ENCODE measurements at regions not wholly inside any gene's neighbourhood (a gene's known extent, or its start where the extent isn't known, plus 50 kb on each side); places are given as distances from the start of the nearest gene placed in this dataset.

GRCh38 chr21:16509476-16509875, 779.7 kb downstream of the USP25 start:
- DNase-seq (no peak), ATAC-seq (no peak)
- ChIA-PET POLR2A (no interaction called here), CTCF (no interaction called here)
- H3K4me3 Mint-ChIP-seq: no peak overlapping the region
- TF ChIP-seq CTCF (IDR thresholded peaks at IDR 0.05): no peak
- no peaks in the 10 kb centered on the region for H3K36me3 Mint-ChIP-seq (ENCODE audit: low read depth)
- intact Hi-C loops (cut with micrococcal nuclease): no loop called here
- no peak overlapping the region for H3K27ac Mint-ChIP-seq
- no peaks in the 10 kb centered on the region for H3K4me1 Mint-ChIP-seq (ENCODE audit: low read depth)
- peaks cover 5% of the 10 kb centered on the region for H3K9me3 Mint-ChIP-seq
- H3K27me3 Mint-ChIP-seq: no peaks in the 10 kb centered on the region

- no peak for ATAC-seq
- Mint-ChIP-seq H3K4me3 (no peak overlapping the region), H3K4me1 (ENCODE audit: low read depth) (no peaks in the 10 kb centered on the region), H3K9me3 (peaks cover 3% of the 10 kb centered on the region), H3K36me3 (ENCODE audit: low read depth) (no peaks in the 10 kb centered on the region), H3K27ac (no peak overlapping the region), H3K27me3 (no peaks in the 10 kb centered on the region)
- no peak for TF ChIP-seq CTCF (IDR thresholded peaks at IDR 0.05)
- DNase-seq: no peak
- ChIA-PET POLR2A (no interaction called here), CTCF (no interaction called here)
- intact Hi-C loops (cut with micrococcal nuclease): no loop called here
Measured at GRCh38 chr21:16514316-16514715, 784.5 kb downstream of the USP25 start.

GRCh38 chr21:16517383-16517782, 787.6 kb downstream of the USP25 start:
- Mint-ChIP-seq H3K4me1 (ENCODE audit: low read depth) (no peaks in the 10 kb centered on the region), H3K27me3 (no peaks in the 10 kb centered on the region), H3K27ac (no peak overlapping the region), H3K9me3 (no peaks in the 10 kb centered on the region), H3K4me3 (no peak overlapping the region), H3K36me3 (ENCODE audit: low read depth) (no peaks in the 10 kb centered on the region)
- ChIA-PET POLR2A (no interaction called here), CTCF (no interaction called here)
- ATAC-seq (no peak), DNase-seq (no peak)
- TF ChIP-seq CTCF (IDR thresholded peaks at IDR 0.05): no peak
- intact Hi-C loops (cut with micrococcal nuclease): no loop called here

GRCh38 chr21:16519036-16519435, 789.3 kb downstream of the USP25 start:
- no peaks in the 10 kb centered on the region for H3K27me3 Mint-ChIP-seq
- TF ChIP-seq CTCF (IDR thresholded peaks at IDR 0.05): no peak
- H3K4me1 Mint-ChIP-seq (ENCODE audit: low read depth): no peaks in the 10 kb centered on the region
- intact Hi-C loops (cut with micrococcal nuclease): no loop called here
- no peak overlapping the region for H3K27ac Mint-ChIP-seq
- ChIA-PET POLR2A (no interaction called here), CTCF (no interaction called here)
- H3K9me3 Mint-ChIP-seq: peaks cover 2% of the 10 kb centered on the region
- DNase-seq (no peak), ATAC-seq (no peak)
- H3K36me3 Mint-ChIP-seq (ENCODE audit: low read depth): no peaks in the 10 kb centered on the region
- no peak overlapping the region for H3K4me3 Mint-ChIP-seq

GRCh38 chr21:16519644-16520043, 789.9 kb downstream of the USP25 start:
- no peaks in the 10 kb centered on the region for H3K36me3 Mint-ChIP-seq (ENCODE audit: low read depth)
- ATAC-seq: no peak
- H3K27me3 Mint-ChIP-seq: no peaks in the 10 kb centered on the region
- no peak overlapping the region for H3K4me3 Mint-ChIP-seq
- H3K9me3 Mint-ChIP-seq: peaks cover 2% of the 10 kb centered on the region
- intact Hi-C loops (cut with micrococcal nuclease): no loop called here
- no peaks in the 10 kb centered on the region for H3K4me1 Mint-ChIP-seq (ENCODE audit: low read depth)
- DNase-seq: no peak
- POLR2A ChIA-PET: no interaction called here
- H3K27ac Mint-ChIP-seq: no peak overlapping the region
- TF ChIP-seq CTCF (IDR thresholded peaks at IDR 0.05): no peak
- CTCF ChIA-PET: no interaction called here
